GM23338 (cell line): ENCODE measurements at regions not wholly inside any gene's neighbourhood (a gene's known extent, or its start where the extent isn't known, plus 50 kb on each side); places are given as distances from the start of the nearest gene placed in this dataset.

Experiments used
- ATAC-seq: fragments of 200-7000 bp; cut with Tn5 transposase; 3 replicates; pipeline ENCODE4 v1.9.1; 2020
- DNase-seq: peaks from one replicate; pipeline ENCODE4 v3.0.0-alpha.2; 2015; ENCODE audit warnings: low spot score
- H2AFZ ChIP-seq: fragments of 200-600 bp; sonication (generic); 2 replicates; pipeline ENCODE4 v1.8.0; 2016; ENCODE audit warnings: antibody characterized with exemption, mild to moderate bottlenecking, moderate library complexity
- H3F3A ChIP-seq: fragments of 200-600 bp; sonication (generic); replicated peaks from 2 replicates; pipeline ENCODE4 v1.8.0; 2017; ENCODE audit warnings: antibody characterized with exemption, mixed run types, low read depth
- H3K27ac ChIP-seq: fragments of 200-600 bp; sonication (generic); 2 replicates; pipeline ENCODE4 v1.6.1; 2016; ENCODE audit warnings: low read depth
- H3K27me3 ChIP-seq: fragments of 200-600 bp; sonication (generic); 2 replicates; pipeline ENCODE4 v1.8.0; 2016; ENCODE audit warnings: mild to moderate bottlenecking, mixed run types, moderate library complexity; ENCODE audit not compliant: insufficient read depth
- H3K36me3 ChIP-seq: fragments of 200-600 bp; sonication (generic); 2 replicates; pipeline ENCODE4 v1.8.0; 2016; ENCODE audit warnings: mild to moderate bottlenecking; ENCODE audit not compliant: insufficient read depth
- H3K4me1 ChIP-seq: fragments of 200-600 bp; sonication (generic); 2 replicates; pipeline ENCODE4 v1.8.0; 2016; ENCODE audit warnings: mild to moderate bottlenecking, moderate library complexity; ENCODE audit not compliant: insufficient read depth
- H3K4me2 ChIP-seq: fragments of 200-600 bp; sonication (generic); 2 replicates; pipeline ENCODE4 v1.7.1; 2017; ENCODE audit warnings: mixed run types
- H3K4me3 ChIP-seq: fragments of 200-600 bp; sonication (generic); 2 replicates; pipeline ENCODE4 v1.6.1; 2016; ENCODE audit warnings: mixed run types
- H3K79me2 ChIP-seq: fragments of 200-600 bp; sonication (generic); replicated peaks from 2 replicates; pipeline ENCODE4 v1.8.0; 2017; ENCODE audit warnings: mild to moderate bottlenecking; ENCODE audit not compliant: insufficient read depth
- H3K9me2 ChIP-seq: fragments of 200-600 bp; sonication (generic); 2 replicates; pipeline ENCODE4 v1.8.0; 2017; ENCODE audit not compliant: insufficient read depth
- H4K20me1 ChIP-seq: fragments of 200-600 bp; sonication (generic); replicated peaks from 2 replicates; pipeline ENCODE4 v1.8.0; 2017; ENCODE audit warnings: mild to moderate bottlenecking; ENCODE audit not compliant: insufficient read depth
- H3K27ac Mint-ChIP-seq: 2 replicates; pipeline ENCODE4 v1.8.0; 2020; ENCODE audit warnings: inconsistent platforms, mild to moderate bottlenecking, moderate library complexity, mixed read lengths
- H3K27me3 Mint-ChIP-seq: 3 replicates; pipeline ENCODE4 v1.8.0; 2022; ENCODE audit warnings: low read depth, mild to moderate bottlenecking, moderate library complexity, mixed read lengths, inconsistent platforms; ENCODE audit not compliant: insufficient read depth, poor library complexity
- H3K36me3 Mint-ChIP-seq: 3 replicates; pipeline ENCODE4 v1.8.0; 2021; ENCODE audit warnings: low read depth, mild to moderate bottlenecking, inconsistent platforms, moderate library complexity, mixed read lengths
- H3K4me1 Mint-ChIP-seq: 3 replicates; pipeline ENCODE4 v1.8.0; 2020; ENCODE audit warnings: mild to moderate bottlenecking, inconsistent platforms, mixed read lengths
- H3K4me3 Mint-ChIP-seq: 3 replicates; pipeline ENCODE4 v1.8.0; 2021; ENCODE audit warnings: moderate library complexity, mild to moderate bottlenecking, inconsistent platforms, mixed read lengths
- H3K9me3 Mint-ChIP-seq: 3 replicates; pipeline ENCODE4 v1.8.0; 2020; ENCODE audit warnings: moderate library complexity, mild to moderate bottlenecking, inconsistent platforms, mixed read lengths
- CREB1 ChIP-seq: fragments of 250-450 bp; sonication (Bioruptor Pico); IDR thresholded peaks from 2 replicates; pipeline ENCODE4 v1.5.0; 2020; ENCODE audit warnings: low read depth, mild to moderate bottlenecking, moderate library complexity
- EZH2 ChIP-seq: fragments of 200-600 bp; sonication (generic); IDR thresholded peaks from one replicate; pipeline ENCODE4 v1.8.0; 2017; ENCODE audit warnings: antibody characterized with exemption, mild to moderate bottlenecking, low read depth; ENCODE audit not compliant: unreplicated experiment
- EZH2phosphoT487 ChIP-seq: fragments of 200-600 bp; sonication (generic); IDR thresholded peaks from one replicate; pipeline ENCODE4 v1.8.1; 2018; ENCODE audit warnings: antibody characterized with exemption; ENCODE audit not compliant: unreplicated experiment
- JUNB ChIP-seq: IDR thresholded peaks from one replicate; pipeline ENCODE4 v1.6.1; 2016; ENCODE audit warnings: antibody characterized with exemption; ENCODE audit not compliant: unreplicated experiment
- NANOG ChIP-seq: IDR thresholded peaks from 2 replicates; pipeline ENCODE4 v1.6.1; 2016; ENCODE audit warnings: antibody characterized with exemption, borderline replicate concordance
- POLR2AphosphoS5 ChIP-seq: IDR thresholded peaks from 2 replicates; pipeline ENCODE4 v1.6.1; 2016; ENCODE audit warnings: antibody characterized with exemption, low read depth
- STAT1 ChIP-seq: IDR thresholded peaks from one replicate; pipeline ENCODE4 v1.6.1; 2016; ENCODE audit warnings: antibody characterized with exemption; ENCODE audit not compliant: unreplicated experiment
- ZNF114 ChIP-seq: fragments of 250-450 bp; sonication (Bioruptor Pico); IDR thresholded peaks from 2 replicates; pipeline ENCODE4 v1.5.0; 2020; ENCODE audit warnings: mild to moderate bottlenecking, moderate library complexity
- ZNF331 ChIP-seq: fragments of 250-450 bp; sonication (Bioruptor Pico); IDR thresholded peaks from 2 replicates; pipeline ENCODE4 v1.5.0; 2020; ENCODE audit warnings: low read depth, mild to moderate bottlenecking, moderate library complexity
- ZNF462 ChIP-seq: fragments of 250-450 bp; sonication (Bioruptor Pico); IDR thresholded peaks from 2 replicates; pipeline ENCODE4 v1.5.0; 2020; ENCODE audit warnings: mild to moderate bottlenecking, moderate library complexity
- TF ChIP-seq, protein P1 (sequence below): IDR thresholded peaks from one replicate; pipeline ENCODE4 v1.6.1; 2018; ENCODE audit warnings: antibody characterized with exemption; ENCODE audit not compliant: unreplicated experiment
- TF ChIP-seq, protein P2 (sequence below), 2 experiments: fragments of 200-600 bp in 1 of 2; sonication (generic) in 1 of 2; conservative IDR thresholded peaks; 2 replicates each; pipeline versions ENCODE4 v1.5.1 to v1.6.1; 2016 to 2017; ENCODE audit warnings: antibody characterized with exemption in 2 of 2, low read depth in 2 of 2, mild to moderate bottlenecking in 2 of 2, moderate library complexity in 1 of 2
- TF ChIP-seq, protein P3 (sequence below): IDR thresholded peaks from 2 replicates; pipeline ENCODE4 v1.6.1; 2016; ENCODE audit warnings: antibody characterized with exemption

DNA sequence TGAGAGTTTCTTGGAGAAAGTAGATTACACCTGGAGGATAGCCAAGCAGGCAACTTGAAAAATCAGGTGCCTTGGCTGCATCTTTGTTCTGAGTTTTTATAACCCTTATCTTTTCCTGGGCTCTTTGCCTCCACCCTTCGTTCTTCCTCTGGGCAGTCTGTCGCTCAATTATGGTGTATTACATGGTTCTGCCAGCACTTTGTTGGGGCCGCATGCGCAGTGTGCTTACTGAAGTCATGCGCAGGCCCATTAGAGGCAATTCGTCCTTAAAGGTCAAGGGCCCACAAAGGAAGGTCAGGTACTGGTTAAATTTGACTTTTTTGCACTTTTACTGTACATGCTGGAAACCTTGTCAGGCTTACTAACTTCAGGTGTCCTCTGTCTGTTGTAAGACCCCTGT is 761.9 kb upstream of the SLITRK5 start:
- Mint-ChIP-seq H3K36me3 (no peaks in the 10 kb centered on the region), H3K27me3 (peaks cover 3% of the 10 kb centered on the region), H3K27ac (no peak overlapping the region), H3K9me3 (0 out of 3 replicates have a peak, but pooled peaks cover under 1% of the 10 kb centered on the region), H3K4me3 (no peak overlapping the region), H3K4me1 (peaks cover 17% of the 10 kb centered on the region; the same call in 2 of the 3 replicates)
- Histone ChIP-seq H2AFZ (peak overlapping the region; percentile 25; the same call in 1 of the 2 replicates), H3K79me2 (no peaks in the 10 kb centered on the region), H3K4me2 (no peak overlapping the region), H4K20me1 (no peaks in the 10 kb centered on the region), H3K36me3 (no peaks in the 10 kb centered on the region), H3F3A (no peaks in the 10 kb centered on the region), H3K9me2 (0 out of 2 replicates have a peak, but pooled peaks cover 2% of the 10 kb centered on the region), H3K4me3 (no peak overlapping the region), H3K27me3 (no peaks in the 10 kb centered on the region), H3K27ac (no peak overlapping the region), H3K4me1 (no peaks in the 10 kb centered on the region)
- DNase-seq (no peak), ATAC-seq (no peak)
- no peak for TF ChIP-seq CREB1 (CRISPR knock-in tag)
- TF ChIP-seq, protein P1, sequence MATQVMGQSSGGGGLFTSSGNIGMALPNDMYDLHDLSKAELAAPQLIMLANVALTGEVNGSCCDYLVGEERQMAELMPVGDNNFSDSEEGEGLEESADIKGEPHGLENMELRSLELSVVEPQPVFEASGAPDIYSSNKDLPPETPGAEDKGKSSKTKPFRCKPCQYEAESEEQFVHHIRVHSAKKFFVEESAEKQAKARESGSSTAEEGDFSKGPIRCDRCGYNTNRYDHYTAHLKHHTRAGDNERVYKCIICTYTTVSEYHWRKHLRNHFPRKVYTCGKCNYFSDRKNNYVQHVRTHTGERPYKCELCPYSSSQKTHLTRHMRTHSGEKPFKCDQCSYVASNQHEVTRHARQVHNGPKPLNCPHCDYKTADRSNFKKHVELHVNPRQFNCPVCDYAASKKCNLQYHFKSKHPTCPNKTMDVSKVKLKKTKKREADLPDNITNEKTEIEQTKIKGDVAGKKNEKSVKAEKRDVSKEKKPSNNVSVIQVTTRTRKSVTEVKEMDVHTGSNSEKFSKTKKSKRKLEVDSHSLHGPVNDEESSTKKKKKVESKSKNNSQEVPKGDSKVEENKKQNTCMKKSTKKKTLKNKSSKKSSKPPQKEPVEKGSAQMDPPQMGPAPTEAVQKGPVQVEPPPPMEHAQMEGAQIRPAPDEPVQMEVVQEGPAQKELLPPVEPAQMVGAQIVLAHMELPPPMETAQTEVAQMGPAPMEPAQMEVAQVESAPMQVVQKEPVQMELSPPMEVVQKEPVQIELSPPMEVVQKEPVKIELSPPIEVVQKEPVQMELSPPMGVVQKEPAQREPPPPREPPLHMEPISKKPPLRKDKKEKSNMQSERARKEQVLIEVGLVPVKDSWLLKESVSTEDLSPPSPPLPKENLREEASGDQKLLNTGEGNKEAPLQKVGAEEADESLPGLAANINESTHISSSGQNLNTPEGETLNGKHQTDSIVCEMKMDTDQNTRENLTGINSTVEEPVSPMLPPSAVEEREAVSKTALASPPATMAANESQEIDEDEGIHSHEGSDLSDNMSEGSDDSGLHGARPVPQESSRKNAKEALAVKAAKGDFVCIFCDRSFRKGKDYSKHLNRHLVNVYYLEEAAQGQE = no peak
- no peak for TF ChIP-seq ZNF462
- no peak for TF ChIP-seq POLR2AphosphoS5
- TF ChIP-seq NANOG = no peak
- no peak for TF ChIP-seq EZH2phosphoT487
- no peak for TF ChIP-seq ZNF331 (CRISPR knock-in tag)
- TF ChIP-seq STAT1 = no peak
- TF ChIP-seq, protein P2, sequence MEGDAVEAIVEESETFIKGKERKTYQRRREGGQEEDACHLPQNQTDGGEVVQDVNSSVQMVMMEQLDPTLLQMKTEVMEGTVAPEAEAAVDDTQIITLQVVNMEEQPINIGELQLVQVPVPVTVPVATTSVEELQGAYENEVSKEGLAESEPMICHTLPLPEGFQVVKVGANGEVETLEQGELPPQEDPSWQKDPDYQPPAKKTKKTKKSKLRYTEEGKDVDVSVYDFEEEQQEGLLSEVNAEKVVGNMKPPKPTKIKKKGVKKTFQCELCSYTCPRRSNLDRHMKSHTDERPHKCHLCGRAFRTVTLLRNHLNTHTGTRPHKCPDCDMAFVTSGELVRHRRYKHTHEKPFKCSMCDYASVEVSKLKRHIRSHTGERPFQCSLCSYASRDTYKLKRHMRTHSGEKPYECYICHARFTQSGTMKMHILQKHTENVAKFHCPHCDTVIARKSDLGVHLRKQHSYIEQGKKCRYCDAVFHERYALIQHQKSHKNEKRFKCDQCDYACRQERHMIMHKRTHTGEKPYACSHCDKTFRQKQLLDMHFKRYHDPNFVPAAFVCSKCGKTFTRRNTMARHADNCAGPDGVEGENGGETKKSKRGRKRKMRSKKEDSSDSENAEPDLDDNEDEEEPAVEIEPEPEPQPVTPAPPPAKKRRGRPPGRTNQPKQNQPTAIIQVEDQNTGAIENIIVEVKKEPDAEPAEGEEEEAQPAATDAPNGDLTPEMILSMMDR (conservative IDR thresholded peaks at IDR 0.05; ENCODE audit: low read depth in 2 of 2) = no peak
- no peak for TF ChIP-seq ZNF114
- no peak for TF ChIP-seq EZH2
- TF ChIP-seq JUNB = no peak
- TF ChIP-seq, protein P3, sequence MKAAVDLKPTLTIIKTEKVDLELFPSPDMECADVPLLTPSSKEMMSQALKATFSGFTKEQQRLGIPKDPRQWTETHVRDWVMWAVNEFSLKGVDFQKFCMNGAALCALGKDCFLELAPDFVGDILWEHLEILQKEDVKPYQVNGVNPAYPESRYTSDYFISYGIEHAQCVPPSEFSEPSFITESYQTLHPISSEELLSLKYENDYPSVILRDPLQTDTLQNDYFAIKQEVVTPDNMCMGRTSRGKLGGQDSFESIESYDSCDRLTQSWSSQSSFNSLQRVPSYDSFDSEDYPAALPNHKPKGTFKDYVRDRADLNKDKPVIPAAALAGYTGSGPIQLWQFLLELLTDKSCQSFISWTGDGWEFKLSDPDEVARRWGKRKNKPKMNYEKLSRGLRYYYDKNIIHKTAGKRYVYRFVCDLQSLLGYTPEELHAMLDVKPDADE = no peak
